ENCODE measurements at regions not wholly inside any gene's neighbourhood (a gene's known extent, or its start where the extent isn't known, plus 50 kb on each side); places are given as distances from the start of the nearest gene placed in this dataset.

DNA sequence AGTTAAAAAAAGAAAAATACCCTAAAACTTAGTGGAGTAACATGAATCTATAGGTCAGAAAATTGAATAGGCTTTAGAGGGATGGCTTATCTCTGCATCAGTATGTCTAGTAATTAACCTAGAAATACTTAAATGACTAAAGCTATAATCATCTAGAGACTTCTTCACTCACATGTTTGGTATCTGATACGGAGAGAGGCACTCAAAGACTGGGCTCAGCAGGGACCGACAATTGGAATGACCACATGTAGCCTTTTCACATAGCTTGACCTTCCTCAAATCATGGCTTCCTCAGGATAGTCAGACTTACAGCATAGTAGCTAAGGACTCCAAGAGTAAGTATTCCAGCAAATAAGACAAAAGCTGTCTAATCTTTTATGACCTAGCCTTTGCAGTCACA lies 105.3 kb upstream of the RORB start:
- H3K27ac Mint-ChIP-seq, result no peak overlapping the region
- no peaks in the 10 kb centered on the region for H3K4me1 Mint-ChIP-seq
- 100% methylated on average over 1 of the region's 2 CpGs for WGBS (ENCODE audit: insufficient coverage)
- Histone ChIP-seq H3K9me3 (no peaks in the 10 kb centered on the region), H3K4me3 (ENCODE audit: control insufficient read depth in 1 of 2, extremely low read depth in 1 of 2, low read length in 1 of 2) (no peak overlapping the region), H3K4me1 (ENCODE audit: control insufficient read depth in 1 of 2, extremely low read depth in 1 of 2, insufficient read depth in 2 of 2, low read length in 2 of 2) (no peaks in the 10 kb centered on the region), H3K36me3 (ENCODE audit: control insufficient read depth in 2 of 2, extremely low read depth in 1 of 2, insufficient read depth in 1 of 2, low read length in 1 of 2) (no peaks in the 10 kb centered on the region), H3K27ac (ENCODE audit: low read length) (no peak overlapping the region), H3K27me3 (replicated peaks in 1 of 2; ENCODE audit: control insufficient read depth in 2 of 2, extremely low read depth in 1 of 2, insufficient read depth in 2 of 2, low read length in 1 of 2) (no peaks in the 10 kb centered on the region)
- no peak for DNase-seq
- H3K27me3 Mint-ChIP-seq, result no peaks in the 10 kb centered on the region
- POLR2A ChIA-PET, result no interaction called here
- CTCF ChIA-PET, result no interaction called here
- ATAC-seq (replicated peaks in 1 of 4), result no peak
- no peak overlapping the region for H3K4me3 Mint-ChIP-seq
- H3K36me3 Mint-ChIP-seq, result no peaks in the 10 kb centered on the region
- H3K9me3 Mint-ChIP-seq, result peaks cover 0 to 7% (median 3%) of the 10 kb centered on the region in 3 donors

DNA sequence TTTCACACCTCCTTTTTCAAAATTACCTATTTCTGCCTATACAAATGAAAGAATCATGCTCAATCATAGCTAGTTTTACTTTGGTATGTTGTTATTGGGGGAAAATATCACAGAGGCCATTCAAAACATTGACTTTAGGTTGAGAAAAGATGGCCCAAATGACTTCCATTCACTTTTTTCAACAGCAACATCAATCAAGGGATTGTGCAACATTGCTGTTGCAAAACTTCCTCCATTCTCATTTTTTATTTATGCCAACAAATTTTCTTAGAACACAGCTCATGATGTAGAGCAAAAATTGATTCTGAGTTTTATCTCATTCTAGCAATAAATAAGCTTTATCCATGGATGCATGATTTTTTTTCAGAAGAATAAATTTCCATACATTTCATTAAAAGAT lies 93.6 kb upstream of the RORB start:
- no peak for DNase-seq
- Mint-ChIP-seq H3K27ac (no peak overlapping the region), H3K4me3 (no peak overlapping the region), H3K4me1 (no peaks in the 10 kb centered on the region), H3K27me3 (no peaks in the 10 kb centered on the region), H3K36me3 (no peaks in the 10 kb centered on the region), H3K9me3 (peaks cover 27 to 42% (median 29%) of the 10 kb centered on the region in 3 donors)
- no peaks in the 10 kb centered on the region for H3K36me3 ChIP-seq (ENCODE audit: control insufficient read depth in 2 of 2, extremely low read depth in 1 of 2, insufficient read depth in 1 of 2, low read length in 1 of 2)
- POLR2A ChIA-PET, result no interaction called here
- H3K4me1 ChIP-seq (ENCODE audit: control insufficient read depth in 1 of 2, extremely low read depth in 1 of 2, insufficient read depth in 2 of 2, low read length in 2 of 2), result no peaks in the 10 kb centered on the region
- no peak for ATAC-seq (replicated peaks in 1 of 4)
- no peaks in the 10 kb centered on the region for H3K9me3 ChIP-seq
- CTCF ChIA-PET, result no interaction called here
- no peak overlapping the region for H3K27ac ChIP-seq (ENCODE audit: low read length)
- no peaks in the 10 kb centered on the region for H3K27me3 ChIP-seq (replicated peaks in 1 of 2; ENCODE audit: control insufficient read depth in 2 of 2, extremely low read depth in 1 of 2, insufficient read depth in 2 of 2, low read length in 1 of 2)
- H3K4me3 ChIP-seq (ENCODE audit: control insufficient read depth in 1 of 2, extremely low read depth in 1 of 2, low read length in 1 of 2), result no peak overlapping the region

GRCh38 chr9:74404620-74405019 lies 92.5 kb upstream of the RORB start:
- no CpG with 5 or more reads among the region's 2 CpGs for WGBS (ENCODE audit: insufficient coverage)
- H3K36me3 ChIP-seq (ENCODE audit: control insufficient read depth in 2 of 2, extremely low read depth in 1 of 2, insufficient read depth in 1 of 2, low read length in 1 of 2), result no peaks in the 10 kb centered on the region
- ChIA-PET POLR2A (no interaction called here), CTCF (no interaction called here)
- Mint-ChIP-seq H3K9me3 (peaks cover 27 to 38% (median 29%) of the 10 kb centered on the region in 3 donors), H3K27me3 (no peaks in the 10 kb centered on the region), H3K27ac (no peak overlapping the region), H3K36me3 (no peaks in the 10 kb centered on the region), H3K4me1 (no peaks in the 10 kb centered on the region), H3K4me3 (no peak overlapping the region)
- no peak overlapping the region for H3K4me3 ChIP-seq (ENCODE audit: control insufficient read depth in 1 of 2, extremely low read depth in 1 of 2, low read length in 1 of 2)
- H3K4me1 ChIP-seq (ENCODE audit: control insufficient read depth in 1 of 2, extremely low read depth in 1 of 2, insufficient read depth in 2 of 2, low read length in 2 of 2), result no peaks in the 10 kb centered on the region
- ATAC-seq (replicated peaks in 1 of 4) (no peak), DNase-seq (no peak)
- H3K27ac ChIP-seq (ENCODE audit: low read length), result no peak overlapping the region
- H3K9me3 ChIP-seq, result no peaks in the 10 kb centered on the region
- H3K27me3 ChIP-seq (replicated peaks in 1 of 2; ENCODE audit: control insufficient read depth in 2 of 2, extremely low read depth in 1 of 2, insufficient read depth in 2 of 2, low read length in 1 of 2), result no peaks in the 10 kb centered on the region

DNA sequence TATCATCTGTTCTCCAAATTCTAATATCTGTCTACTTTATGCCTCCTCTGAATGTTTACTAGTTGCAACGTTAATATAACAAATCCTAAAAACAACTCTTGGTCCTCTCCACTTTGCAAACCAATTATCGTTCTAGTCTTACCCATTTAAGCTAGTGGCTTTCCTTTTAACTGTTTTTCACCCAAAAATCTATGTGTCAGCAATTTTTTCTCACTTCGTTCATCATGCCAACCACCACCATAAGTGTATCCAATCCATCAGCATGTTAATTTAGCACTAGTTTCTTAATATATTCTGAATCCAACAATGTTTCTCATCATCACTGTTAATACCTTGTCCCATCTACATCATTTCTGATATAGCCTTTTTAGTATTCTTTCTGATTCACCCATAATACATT lies 90.0 kb upstream of the RORB start:
- no peak overlapping the region for H3K4me3 Mint-ChIP-seq
- POLR2A ChIA-PET, result no interaction called here

GRCh38 chr9:74412236-74412979 lies 84.7 kb upstream of the RORB start:
- ChIA-PET POLR2A (no interaction called here), CTCF (interaction anchor here in 1 of 2 donors (0.7 kb wide), 1 partner anchor 26 kb away, joined by 3 read pairs; no protein-coding TSS in a partner anchor)
- Mint-ChIP-seq H3K4me3 (no peak overlapping the region), H3K27me3 (no peaks in the 10 kb centered on the region), H3K9me3 (peaks cover 0 to 19% (median 12%) of the 10 kb centered on the region in 3 donors), H3K4me1 (no peaks in the 10 kb centered on the region), H3K36me3 (no peaks in the 10 kb centered on the region), H3K27ac (no peak overlapping the region)
- Histone ChIP-seq H3K4me1 (ENCODE audit: control insufficient read depth in 1 of 2, extremely low read depth in 1 of 2, insufficient read depth in 2 of 2, low read length in 2 of 2) (no peaks in the 10 kb centered on the region), H3K27me3 (replicated peaks in 1 of 2; ENCODE audit: control insufficient read depth in 2 of 2, extremely low read depth in 1 of 2, insufficient read depth in 2 of 2, low read length in 1 of 2) (no peaks in the 10 kb centered on the region), H3K27ac (ENCODE audit: low read length) (no peak overlapping the region), H3K4me3 (ENCODE audit: control insufficient read depth in 1 of 2, extremely low read depth in 1 of 2, low read length in 1 of 2) (no peak overlapping the region), H3K36me3 (ENCODE audit: control insufficient read depth in 2 of 2, extremely low read depth in 1 of 2, insufficient read depth in 1 of 2, low read length in 1 of 2) (no peaks in the 10 kb centered on the region), H3K9me3 (no peaks in the 10 kb centered on the region)
- 54% methylated on average over 2 of the region's 3 CpGs for WGBS (ENCODE audit: insufficient coverage)
- ATAC-seq (replicated peaks in 1 of 4) (no peak), DNase-seq (no peak)

More for the DNA sequence above, 90.0 kb upstream of the RORB start:
- no peaks in the 10 kb centered on the region for H3K36me3 ChIP-seq (ENCODE audit: control insufficient read depth in 2 of 2, extremely low read depth in 1 of 2, insufficient read depth in 1 of 2, low read length in 1 of 2)
- no peaks in the 10 kb centered on the region for H3K4me1 Mint-ChIP-seq
- H3K27ac ChIP-seq (ENCODE audit: low read length), result no peak overlapping the region
- no peak overlapping the region for H3K4me3 ChIP-seq (ENCODE audit: control insufficient read depth in 1 of 2, extremely low read depth in 1 of 2, low read length in 1 of 2)
- ATAC-seq (replicated peaks in 1 of 4) (no peak), DNase-seq (no peak)
- H3K36me3 Mint-ChIP-seq, result no peaks in the 10 kb centered on the region
- H3K9me3 Mint-ChIP-seq, result peaks cover 23 to 35% (median 24%) of the 10 kb centered on the region in 3 donors
- no peaks in the 10 kb centered on the region for H3K27me3 ChIP-seq (replicated peaks in 1 of 2; ENCODE audit: control insufficient read depth in 2 of 2, extremely low read depth in 1 of 2, insufficient read depth in 2 of 2, low read length in 1 of 2)
- H3K4me1 ChIP-seq (ENCODE audit: control insufficient read depth in 1 of 2, extremely low read depth in 1 of 2, insufficient read depth in 2 of 2, low read length in 2 of 2), result no peaks in the 10 kb centered on the region
- CTCF ChIA-PET, result no interaction called here
- WGBS (ENCODE audit: insufficient coverage), result 83% methylated on average over 3 of the region's 3 CpGs
- H3K27me3 Mint-ChIP-seq, result no peaks in the 10 kb centered on the region
- H3K9me3 ChIP-seq, result no peaks in the 10 kb centered on the region
- H3K27ac Mint-ChIP-seq, result no peak overlapping the region

DNA sequence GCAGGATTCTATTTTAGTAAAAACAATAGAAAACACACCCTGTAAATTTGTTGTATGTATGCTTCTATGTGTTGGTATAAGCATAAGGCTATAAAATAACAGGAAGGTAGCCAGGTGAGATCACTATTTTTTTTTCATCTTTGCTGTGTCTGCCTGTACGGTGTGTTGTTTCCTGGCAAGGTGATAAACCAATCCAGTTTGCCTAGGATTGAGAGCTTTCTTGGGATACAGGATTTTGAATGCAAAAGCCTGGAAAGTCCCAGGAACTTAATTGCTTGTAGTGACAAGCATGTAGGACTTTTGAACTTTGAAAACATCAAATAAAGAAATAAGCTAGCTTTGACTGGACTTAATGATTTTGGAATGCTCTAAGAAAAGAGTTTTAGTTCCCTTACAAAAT lies 83.3 kb upstream of the RORB start:
- Histone ChIP-seq H3K27me3 (replicated peaks in 1 of 2; ENCODE audit: control insufficient read depth in 2 of 2, extremely low read depth in 1 of 2, insufficient read depth in 2 of 2, low read length in 1 of 2) (no peaks in the 10 kb centered on the region), H3K36me3 (ENCODE audit: control insufficient read depth in 2 of 2, extremely low read depth in 1 of 2, insufficient read depth in 1 of 2, low read length in 1 of 2) (no peaks in the 10 kb centered on the region), H3K4me3 (ENCODE audit: control insufficient read depth in 1 of 2, extremely low read depth in 1 of 2, low read length in 1 of 2) (no peak overlapping the region), H3K4me1 (ENCODE audit: control insufficient read depth in 1 of 2, extremely low read depth in 1 of 2, insufficient read depth in 2 of 2, low read length in 2 of 2) (no peaks in the 10 kb centered on the region), H3K9me3 (no peaks in the 10 kb centered on the region), H3K27ac (ENCODE audit: low read length) (no peak overlapping the region)
- no CpG with 5 or more reads among the region's 1 CpG for WGBS (ENCODE audit: insufficient coverage)
- no peak for ATAC-seq (replicated peaks in 1 of 4)
- CTCF ChIA-PET, result no interaction called here
- no peak overlapping the region for H3K4me3 Mint-ChIP-seq
- no peaks in the 10 kb centered on the region for H3K36me3 Mint-ChIP-seq
- no peaks in the 10 kb centered on the region for H3K27me3 Mint-ChIP-seq
- H3K9me3 Mint-ChIP-seq, result peaks cover 0 to 17% (median 5%) of the 10 kb centered on the region in 3 donors
- DNase-seq, result no peak
- POLR2A ChIA-PET, result no interaction called here
- H3K4me1 Mint-ChIP-seq, result no peaks in the 10 kb centered on the region
- no peak overlapping the region for H3K27ac Mint-ChIP-seq

GRCh38 chr9:74414325-74414724 lies 82.8 kb upstream of the RORB start:
- Mint-ChIP-seq H3K27ac (no peak overlapping the region), H3K4me3 (no peak overlapping the region), H3K4me1 (no peaks in the 10 kb centered on the region), H3K9me3 (peaks cover 0 to 20% (median 5%) of the 10 kb centered on the region in 3 donors), H3K27me3 (no peaks in the 10 kb centered on the region), H3K36me3 (no peaks in the 10 kb centered on the region)
- no peaks in the 10 kb centered on the region for H3K4me1 ChIP-seq (ENCODE audit: control insufficient read depth in 1 of 2, extremely low read depth in 1 of 2, insufficient read depth in 2 of 2, low read length in 2 of 2)
- H3K27ac ChIP-seq (ENCODE audit: low read length), result no peak overlapping the region
- no CpG with 5 or more reads among the region's 1 CpG for WGBS (ENCODE audit: insufficient coverage)
- H3K27me3 ChIP-seq (replicated peaks in 1 of 2; ENCODE audit: control insufficient read depth in 2 of 2, extremely low read depth in 1 of 2, insufficient read depth in 2 of 2, low read length in 1 of 2), result no peaks in the 10 kb centered on the region
- ChIA-PET CTCF (no interaction called here), POLR2A (no interaction called here)
- H3K4me3 ChIP-seq (ENCODE audit: control insufficient read depth in 1 of 2, extremely low read depth in 1 of 2, low read length in 1 of 2), result no peak overlapping the region
- H3K36me3 ChIP-seq (ENCODE audit: control insufficient read depth in 2 of 2, extremely low read depth in 1 of 2, insufficient read depth in 1 of 2, low read length in 1 of 2), result no peaks in the 10 kb centered on the region
- no peak for DNase-seq
- H3K9me3 ChIP-seq, result no peaks in the 10 kb centered on the region
- ATAC-seq (replicated peaks in 1 of 4), result no peak

Data from T-cell (primary cell).